SK-N-SH (cell line): ENCODE measurements at regions not wholly inside any gene's neighbourhood (a gene's known extent, or its start where the extent isn't known, plus 50 kb on each side); places are given as distances from the start of the nearest gene placed in this dataset.

Source experiments
- CTCF ChIA-PET: fragments of 300-600, 350-600 bp; formaldehyde crosslinking; extraction: SDS; loops from one replicate; lab custom pipeline; 2021; lab: Yijun Ruan, JAX
- POLR2A ChIA-PET: fragments of 350-600 bp; sonication (Branson Sonifier 250); formaldehyde crosslinking; extraction: SDS; loops from one replicate; lab custom pipeline; 2020; ENCODE audit warnings: antibody characterized with exemption, inconsistent platforms; lab: Yijun Ruan, JAX
- DNase-seq: peaks from one replicate; pipeline ENCODE4 v3.0.0; 2012
- H2AFZ ChIP-seq: fragments of 200-600 bp; sonication (generic); 2 replicates; pipeline ENCODE4 v1.8.1; 2016; ENCODE audit warnings: antibody characterized with exemption, mild to moderate bottlenecking, low read depth
- H3F3A ChIP-seq: fragments of 200-600 bp; sonication (generic); replicated peaks from 2 replicates; pipeline ENCODE3; 2016; ENCODE audit warnings: antibody characterized with exemption, mild to moderate bottlenecking; ENCODE audit not compliant: insufficient read depth
- H3K27ac ChIP-seq, 2 experiments: fragments of 200-500 bp in 1 of 2; fragments of 200-600 bp in 1 of 2; sonication (Bioruptor generic) in 1 of 2; sonication (generic), shearing (Covaris generic) in 1 of 2; 2 replicates each; pipeline versions ENCODE4 v1.5.1 to v1.6.1; 2014 to 2016; ENCODE audit warnings: low read depth in 2 of 2, inconsistent platforms in 1 of 2, low read length in 1 of 2, mild to moderate bottlenecking in 1 of 2, mixed read lengths in 1 of 2
- H3K27me3 ChIP-seq: fragments of 200-600 bp; sonication (generic), shearing (Covaris generic); 2 replicates; pipeline ENCODE4 v1.6.1; 2016; ENCODE audit warnings: mixed run types; ENCODE audit not compliant: insufficient read depth
- H3K36me3 ChIP-seq, 2 experiments: fragments of 200-500 bp in 1 of 2; fragments of 200-600 bp in 1 of 2; sonication (Bioruptor generic) in 1 of 2; sonication (generic) in 1 of 2; replicated peaks in 1 of 2; 2 replicates each; pipeline versions ENCODE3 to v1.5.1; 2014 to 2016; ENCODE audit warnings: low read length in 1 of 2, mild to moderate bottlenecking in 1 of 2; ENCODE audit not compliant: insufficient read depth in 2 of 2, control insufficient read depth in 1 of 2
- H3K4me1 ChIP-seq, 2 experiments: fragments of 200-500 bp in 1 of 2; fragments of 200-600 bp in 1 of 2; sonication (Bioruptor generic) in 1 of 2; sonication (generic), shearing (Covaris generic) in 1 of 2; 2 replicates each; pipeline versions ENCODE4 v1.5.1 to v1.6.1; 2014 to 2016; ENCODE audit warnings: low read depth in 1 of 2, low read length in 1 of 2, mixed run types in 1 of 2; ENCODE audit not compliant: insufficient read depth in 2 of 2, control insufficient read depth in 1 of 2
- H3K4me2 ChIP-seq: fragments of 200-600 bp; sonication (generic), shearing (Covaris generic); 2 replicates; pipeline ENCODE4 v1.6.1; 2017; ENCODE audit warnings: mixed run types
- H3K4me3 ChIP-seq, 2 experiments: fragments of 200-500 bp in 1 of 2; fragments of 200-600 bp in 1 of 2; sonication (Bioruptor generic) in 1 of 2; sonication (generic), shearing (Covaris generic) in 1 of 2; 2 replicates each; pipeline versions ENCODE4 v1.5.1 to v1.8.1; 2014 to 2016; ENCODE audit warnings: low read depth in 2 of 2, inconsistent platforms in 1 of 2, low read length in 1 of 2, mild to moderate bottlenecking in 1 of 2, mixed read lengths in 1 of 2, moderate library complexity in 1 of 2
- H3K79me2 ChIP-seq: fragments of 200-600 bp; sonication (generic); 2 replicates; pipeline ENCODE4 v1.8.1; 2017; ENCODE audit warnings: mild to moderate bottlenecking; ENCODE audit not compliant: insufficient read depth
- H3K9ac ChIP-seq: fragments of 200-600 bp; sonication (generic); 2 replicates; pipeline ENCODE4 v1.6.1; 2017; ENCODE audit warnings: mixed run types
- H3K9me2 ChIP-seq: fragments of 200-600 bp; sonication (generic); 2 replicates; pipeline ENCODE4 v1.6.1; 2017; ENCODE audit warnings: mixed run types
- H3K9me3 ChIP-seq: fragments of 200-600 bp; sonication (generic); 2 replicates; pipeline ENCODE4 v1.6.1; 2017; ENCODE audit warnings: mixed run types, mild to moderate bottlenecking, moderate library complexity
- H4K20me1 ChIP-seq: fragments of 200-600 bp; sonication (generic); 2 replicates; pipeline ENCODE4 v1.6.1; 2017; ENCODE audit warnings: mild to moderate bottlenecking, mixed run types; ENCODE audit not compliant: insufficient read depth
- CHD2 ChIP-seq: fragments of 150-350 bp; IDR thresholded peaks from 2 replicates; pipeline ENCODE4 v1.6.1; 2018; ENCODE audit warnings: low read length; ENCODE audit not compliant: partially characterized antibody
- ELF1 ChIP-seq: IDR thresholded peaks from 2 replicates; pipeline ENCODE4 v1.4.0; 2012
- EP300 ChIP-seq, 2 experiments: IDR thresholded peaks; 2 replicates each; pipeline versions ENCODE4 v1.4.0 to v1.6.1; 2012; ENCODE audit warnings: borderline replicate concordance in 1 of 2, low read depth in 1 of 2, low read length in 1 of 2
- EZH2phosphoT487 ChIP-seq: fragments of 200-600 bp; sonication (generic); IDR thresholded peaks from 2 replicates; pipeline ENCODE4 v1.6.1; 2017; ENCODE audit warnings: low read depth, mixed run types, mild to moderate bottlenecking, antibody characterized with exemption, moderate library complexity, borderline replicate concordance
- FOSL2 ChIP-seq: IDR thresholded peaks from 2 replicates; pipeline ENCODE4 v1.4.0; 2012; ENCODE audit warnings: low read depth, mild to moderate bottlenecking, moderate library complexity, borderline replicate concordance
- FOXJ3 ChIP-seq: sonication (generic); formaldehyde crosslinking; IDR thresholded peaks from 2 replicates; pipeline ENCODE4 v1.5.1; 2020; ENCODE audit warnings: mild to moderate bottlenecking, missing genetic modification reagents
- GABPA ChIP-seq: IDR thresholded peaks from 2 replicates; pipeline ENCODE4 v1.4.0; 2012; ENCODE audit warnings: low read depth, mild to moderate bottlenecking
- GATA2 ChIP-seq: sonication (generic); formaldehyde crosslinking; IDR thresholded peaks from 2 replicates; pipeline ENCODE4 v1.5.0; 2020; ENCODE audit warnings: mild to moderate bottlenecking, missing genetic modification reagents
- MEF2A ChIP-seq: IDR thresholded peaks from 2 replicates; pipeline ENCODE4 v1.4.0; 2012; ENCODE audit warnings: low read depth, borderline replicate concordance
- MXI1 ChIP-seq: IDR thresholded peaks from 2 replicates; pipeline ENCODE4 v1.6.1; 2012; ENCODE audit warnings: mild to moderate bottlenecking, low read depth, low read length, improper control_type of control experiment
- NFIC ChIP-seq: IDR thresholded peaks from 2 replicates; pipeline ENCODE4 v1.4.0; 2012; ENCODE audit warnings: borderline replicate concordance
- NRF1 ChIP-seq: IDR thresholded peaks from 2 replicates; pipeline ENCODE4 v1.6.1; 2012; ENCODE audit warnings: low read depth, mild to moderate bottlenecking, low read length
- POLR2AphosphoS5 ChIP-seq: IDR thresholded peaks from 2 replicates; pipeline ENCODE4 v1.6.1; 2012; ENCODE audit warnings: low read depth, low read length
- RCOR1 ChIP-seq: fragments of 150-350 bp; IDR thresholded peaks from 2 replicates; pipeline ENCODE4 v1.6.1; 2017; ENCODE audit warnings: antibody characterized with exemption, low read length
- RFX5 ChIP-seq: IDR thresholded peaks from 2 replicates; pipeline ENCODE4 v1.6.1; 2012; ENCODE audit warnings: mild to moderate bottlenecking, improper control_type of control experiment, low read length
- SIN3A ChIP-seq: IDR thresholded peaks from 2 replicates; pipeline ENCODE4 v1.6.1; 2012; ENCODE audit warnings: low read depth, mild to moderate bottlenecking, low read length, moderate library complexity, borderline replicate concordance
- SMC3 ChIP-seq: IDR thresholded peaks from 2 replicates; pipeline ENCODE4 v1.6.1; 2012; ENCODE audit warnings: low read depth, low read length, improper control_type of control experiment
- TCF12 ChIP-seq: IDR thresholded peaks from 2 replicates; pipeline ENCODE4 v1.4.0; 2012
- YY1 ChIP-seq: IDR thresholded peaks from 2 replicates; pipeline ENCODE4 v1.4.0; 2012; ENCODE audit warnings: low read depth, mild to moderate bottlenecking
- WGBS: methylation state at CpG from one replicate; pipeline ENCODE4 v1.1.6; 2017; ENCODE audit warnings: low lambda C conversion rate; 5-methylcytosine and 5-hydroxymethylcytosine counted together
- TF ChIP-seq, protein P1 (sequence below): IDR thresholded peaks from 2 replicates; pipeline ENCODE4 v1.4.0; 2012; ENCODE audit warnings: low read depth
- TF ChIP-seq, protein P2 (sequence below): IDR thresholded peaks from 2 replicates; pipeline ENCODE4 v1.4.0; 2012; ENCODE audit warnings: low read depth, borderline replicate concordance
- TF ChIP-seq, protein P3 (sequence below): IDR thresholded peaks from 2 replicates; pipeline ENCODE4 v1.4.0; 2012; ENCODE audit warnings: low read depth, borderline replicate concordance
- TF ChIP-seq, protein P4 (sequence below): IDR thresholded peaks from 2 replicates; pipeline ENCODE4 v1.6.1; 2012; ENCODE audit warnings: mild to moderate bottlenecking, low read depth, low read length, moderate library complexity
- TF ChIP-seq, protein P5 (sequence below): fragments of 150-350 bp; IDR thresholded peaks from 2 replicates; pipeline ENCODE4 v1.6.1; 2016; ENCODE audit warnings: mild to moderate bottlenecking, low read depth, low read length

DNA sequence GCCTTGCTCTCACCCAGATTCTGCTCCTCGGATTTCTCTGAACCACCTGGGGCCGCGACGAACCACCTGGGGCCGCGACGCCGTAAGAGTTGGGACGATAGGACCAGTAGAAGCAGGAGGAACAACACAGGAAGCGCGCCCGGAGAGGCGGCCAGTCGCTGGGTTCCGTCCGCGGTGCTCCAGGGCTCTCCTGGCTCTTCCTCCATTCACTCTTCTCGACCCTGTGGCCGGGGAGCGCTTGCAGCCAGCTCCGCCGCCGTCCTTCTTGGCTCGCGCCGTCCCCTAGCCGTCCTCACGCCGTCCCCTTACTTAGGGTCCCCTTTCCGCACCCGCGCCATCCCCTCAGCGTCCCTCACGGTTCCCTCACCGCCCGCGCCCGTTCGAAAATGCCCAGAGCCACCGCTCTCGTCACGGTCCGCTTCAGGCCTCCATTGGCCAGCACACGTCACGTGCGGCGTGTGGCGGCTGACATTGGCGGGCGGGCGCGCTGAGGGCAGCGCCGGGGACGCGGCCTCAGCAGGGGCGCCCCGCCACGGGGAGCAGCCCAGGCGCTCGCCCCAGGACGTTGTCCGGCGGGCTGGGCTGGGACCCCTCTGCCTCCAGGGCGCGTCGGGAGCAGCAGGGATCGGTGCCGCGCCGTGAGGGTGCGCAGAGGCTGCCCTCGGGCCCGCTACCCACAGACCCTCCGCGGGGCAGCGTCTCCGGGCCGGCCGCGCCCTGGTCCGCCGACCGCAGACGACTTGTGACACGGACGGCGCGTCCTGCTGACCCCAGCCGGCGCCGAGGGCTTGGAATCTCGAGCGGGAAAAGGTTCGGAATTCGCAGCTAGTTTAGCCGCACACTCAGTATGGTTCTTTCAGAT is 53.7 kb upstream of the PTPDC1 start:
- Histone ChIP-seq H4K20me1 (no peaks in the 10 kb centered on the region), H3K27ac (peak overlapping the region; percentile 41 to 85; a peak in 3 of 4 replicates), H3K4me1 (peaks cover 0 to 4% of the 10 kb centered on the region in 2 experiments; a peak in 1 of 4 replicates), H3K27me3 (no peaks in the 10 kb centered on the region), H3K36me3 (no peaks in the 10 kb centered on the region), H3K4me2 (peak overlapping the region; percentile 90), H2AFZ (peak overlapping the region; percentile 98), H3K9me3 (no peaks in the 10 kb centered on the region), H3K4me3 (peak overlapping the region; percentile 87 to 94), H3K9me2 (no peaks in the 10 kb centered on the region), H3K79me2 (peaks cover 30% of the 10 kb centered on the region; the same call in 1 of the 2 replicates), H3F3A (no peaks in the 10 kb centered on the region), H3K9ac (peak overlapping the region; percentile 86)
- 1% methylated on average over 29 of the region's 97 CpGs for WGBS
- ChIA-PET POLR2A (no interaction called here), CTCF (interaction anchor here (0.9 to 6.2 kb wide), 5 partner anchors 9 to 183 kb away, joined by 3 to 30 read pairs (median 5); no protein-coding TSS in a partner anchor)
- DNase-seq, result peak; percentile 95
- TF ChIP-seq NRF1 (no peak), EZH2phosphoT487 (no peak), YY1 (no peak), FOXJ3 (CRISPR knock-in tag) (no peak), TCF12 (no peak), SMC3 (no peak), MXI1 (no peak; the same call in 1 of the 2 replicates), RCOR1 (no peak; the same call in 1 of the 2 replicates), EP300 (IDR thresholded peaks at IDR 0.05; ENCODE audit: borderline replicate concordance in 1 of 2, low read depth in 1 of 2, low read length in 1 of 2) (no peak), FOSL2 (no peak), ELF1 (no peak), GABPA (no peak), MEF2A (no peak), RFX5 (peak; percentile 93), SIN3A (0 out of 2 replicates have a peak, but pooled peaks have one; percentile 45), POLR2AphosphoS5 (peak; percentile 74), CHD2 (peak; percentile 33), GATA2 (CRISPR knock-in tag) (no peak), NFIC (no peak)
- TF ChIP-seq, protein P1, sequence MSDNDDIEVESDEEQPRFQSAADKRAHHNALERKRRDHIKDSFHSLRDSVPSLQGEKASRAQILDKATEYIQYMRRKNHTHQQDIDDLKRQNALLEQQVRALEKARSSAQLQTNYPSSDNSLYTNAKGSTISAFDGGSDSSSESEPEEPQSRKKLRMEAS, result peak; percentile 71; the same call in 1 of the 2 replicates
- TF ChIP-seq, protein P2, sequence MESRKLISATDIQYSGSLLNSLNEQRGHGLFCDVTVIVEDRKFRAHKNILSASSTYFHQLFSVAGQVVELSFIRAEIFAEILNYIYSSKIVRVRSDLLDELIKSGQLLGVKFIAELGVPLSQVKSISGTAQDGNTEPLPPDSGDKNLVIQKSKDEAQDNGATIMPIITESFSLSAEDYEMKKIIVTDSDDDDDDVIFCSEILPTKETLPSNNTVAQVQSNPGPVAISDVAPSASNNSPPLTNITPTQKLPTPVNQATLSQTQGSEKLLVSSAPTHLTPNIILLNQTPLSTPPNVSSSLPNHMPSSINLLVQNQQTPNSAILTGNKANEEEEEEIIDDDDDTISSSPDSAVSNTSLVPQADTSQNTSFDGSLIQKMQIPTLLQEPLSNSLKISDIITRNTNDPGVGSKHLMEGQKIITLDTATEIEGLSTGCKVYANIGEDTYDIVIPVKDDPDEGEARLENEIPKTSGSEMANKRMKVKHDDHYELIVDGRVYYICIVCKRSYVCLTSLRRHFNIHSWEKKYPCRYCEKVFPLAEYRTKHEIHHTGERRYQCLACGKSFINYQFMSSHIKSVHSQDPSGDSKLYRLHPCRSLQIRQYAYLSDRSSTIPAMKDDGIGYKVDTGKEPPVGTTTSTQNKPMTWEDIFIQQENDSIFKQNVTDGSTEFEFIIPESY, result no peak
- TF ChIP-seq, protein P3, sequence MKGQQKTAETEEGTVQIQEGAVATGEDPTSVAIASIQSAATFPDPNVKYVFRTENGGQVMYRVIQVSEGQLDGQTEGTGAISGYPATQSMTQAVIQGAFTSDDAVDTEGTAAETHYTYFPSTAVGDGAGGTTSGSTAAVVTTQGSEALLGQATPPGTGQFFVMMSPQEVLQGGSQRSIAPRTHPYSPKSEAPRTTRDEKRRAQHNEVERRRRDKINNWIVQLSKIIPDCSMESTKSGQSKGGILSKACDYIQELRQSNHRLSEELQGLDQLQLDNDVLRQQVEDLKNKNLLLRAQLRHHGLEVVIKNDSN, result peak; percentile 99
- TF ChIP-seq, protein P4, sequence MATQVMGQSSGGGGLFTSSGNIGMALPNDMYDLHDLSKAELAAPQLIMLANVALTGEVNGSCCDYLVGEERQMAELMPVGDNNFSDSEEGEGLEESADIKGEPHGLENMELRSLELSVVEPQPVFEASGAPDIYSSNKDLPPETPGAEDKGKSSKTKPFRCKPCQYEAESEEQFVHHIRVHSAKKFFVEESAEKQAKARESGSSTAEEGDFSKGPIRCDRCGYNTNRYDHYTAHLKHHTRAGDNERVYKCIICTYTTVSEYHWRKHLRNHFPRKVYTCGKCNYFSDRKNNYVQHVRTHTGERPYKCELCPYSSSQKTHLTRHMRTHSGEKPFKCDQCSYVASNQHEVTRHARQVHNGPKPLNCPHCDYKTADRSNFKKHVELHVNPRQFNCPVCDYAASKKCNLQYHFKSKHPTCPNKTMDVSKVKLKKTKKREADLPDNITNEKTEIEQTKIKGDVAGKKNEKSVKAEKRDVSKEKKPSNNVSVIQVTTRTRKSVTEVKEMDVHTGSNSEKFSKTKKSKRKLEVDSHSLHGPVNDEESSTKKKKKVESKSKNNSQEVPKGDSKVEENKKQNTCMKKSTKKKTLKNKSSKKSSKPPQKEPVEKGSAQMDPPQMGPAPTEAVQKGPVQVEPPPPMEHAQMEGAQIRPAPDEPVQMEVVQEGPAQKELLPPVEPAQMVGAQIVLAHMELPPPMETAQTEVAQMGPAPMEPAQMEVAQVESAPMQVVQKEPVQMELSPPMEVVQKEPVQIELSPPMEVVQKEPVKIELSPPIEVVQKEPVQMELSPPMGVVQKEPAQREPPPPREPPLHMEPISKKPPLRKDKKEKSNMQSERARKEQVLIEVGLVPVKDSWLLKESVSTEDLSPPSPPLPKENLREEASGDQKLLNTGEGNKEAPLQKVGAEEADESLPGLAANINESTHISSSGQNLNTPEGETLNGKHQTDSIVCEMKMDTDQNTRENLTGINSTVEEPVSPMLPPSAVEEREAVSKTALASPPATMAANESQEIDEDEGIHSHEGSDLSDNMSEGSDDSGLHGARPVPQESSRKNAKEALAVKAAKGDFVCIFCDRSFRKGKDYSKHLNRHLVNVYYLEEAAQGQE, result no peak
- TF ChIP-seq, protein P5, sequence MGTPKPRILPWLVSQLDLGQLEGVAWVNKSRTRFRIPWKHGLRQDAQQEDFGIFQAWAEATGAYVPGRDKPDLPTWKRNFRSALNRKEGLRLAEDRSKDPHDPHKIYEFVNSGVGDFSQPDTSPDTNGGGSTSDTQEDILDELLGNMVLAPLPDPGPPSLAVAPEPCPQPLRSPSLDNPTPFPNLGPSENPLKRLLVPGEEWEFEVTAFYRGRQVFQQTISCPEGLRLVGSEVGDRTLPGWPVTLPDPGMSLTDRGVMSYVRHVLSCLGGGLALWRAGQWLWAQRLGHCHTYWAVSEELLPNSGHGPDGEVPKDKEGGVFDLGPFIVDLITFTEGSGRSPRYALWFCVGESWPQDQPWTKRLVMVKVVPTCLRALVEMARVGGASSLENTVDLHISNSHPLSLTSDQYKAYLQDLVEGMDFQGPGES, result peak; percentile 67
